ENCODE measurements at regions not wholly inside any gene's neighbourhood (a gene's known extent, or its start where the extent isn't known, plus 50 kb on each side); places are given as distances from the start of the nearest gene placed in this dataset.

DNA sequence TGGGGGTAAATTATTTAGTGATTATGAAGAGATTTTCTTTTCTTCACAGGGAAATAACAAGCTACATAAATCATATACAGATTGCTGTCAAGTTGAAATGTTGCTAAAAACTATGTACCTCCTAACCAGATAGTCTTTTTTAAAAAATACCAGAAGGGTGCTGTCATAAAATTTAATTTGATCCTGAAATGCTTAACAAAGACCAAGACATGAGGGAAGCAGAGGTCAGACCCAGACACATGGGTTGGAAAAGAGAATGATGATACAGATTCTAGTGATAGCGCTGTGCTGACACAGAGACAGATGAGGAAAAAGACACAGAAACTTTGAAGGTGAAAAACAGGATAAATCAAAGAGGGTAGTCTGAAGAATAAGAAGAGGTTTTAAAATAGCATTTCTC lies 573.1 kb downstream of the HACE1 start:
- no peaks in the 10 kb centered on the region for H3K27me3 ChIP-seq
- H3K9me3 ChIP-seq: no peaks in the 10 kb centered on the region
- H3K36me3 ChIP-seq: no peaks in the 10 kb centered on the region
- DNase-seq (ENCODE audit: low spot score in 2 of 2): no peak
- H3K4me1 ChIP-seq: no peaks in the 10 kb centered on the region
- no peak overlapping the region for H3K4me3 ChIP-seq
- H3K27ac ChIP-seq: no peak overlapping the region
- TF ChIP-seq POLR2A (IDR thresholded peaks at IDR 0.05): no peak
- TF ChIP-seq POLR2AphosphoS5 (IDR thresholded peaks at IDR 0.05): no peak
- no peak for TF ChIP-seq EP300 (IDR thresholded peaks at IDR 0.05)
- TF ChIP-seq, protein P1, sequence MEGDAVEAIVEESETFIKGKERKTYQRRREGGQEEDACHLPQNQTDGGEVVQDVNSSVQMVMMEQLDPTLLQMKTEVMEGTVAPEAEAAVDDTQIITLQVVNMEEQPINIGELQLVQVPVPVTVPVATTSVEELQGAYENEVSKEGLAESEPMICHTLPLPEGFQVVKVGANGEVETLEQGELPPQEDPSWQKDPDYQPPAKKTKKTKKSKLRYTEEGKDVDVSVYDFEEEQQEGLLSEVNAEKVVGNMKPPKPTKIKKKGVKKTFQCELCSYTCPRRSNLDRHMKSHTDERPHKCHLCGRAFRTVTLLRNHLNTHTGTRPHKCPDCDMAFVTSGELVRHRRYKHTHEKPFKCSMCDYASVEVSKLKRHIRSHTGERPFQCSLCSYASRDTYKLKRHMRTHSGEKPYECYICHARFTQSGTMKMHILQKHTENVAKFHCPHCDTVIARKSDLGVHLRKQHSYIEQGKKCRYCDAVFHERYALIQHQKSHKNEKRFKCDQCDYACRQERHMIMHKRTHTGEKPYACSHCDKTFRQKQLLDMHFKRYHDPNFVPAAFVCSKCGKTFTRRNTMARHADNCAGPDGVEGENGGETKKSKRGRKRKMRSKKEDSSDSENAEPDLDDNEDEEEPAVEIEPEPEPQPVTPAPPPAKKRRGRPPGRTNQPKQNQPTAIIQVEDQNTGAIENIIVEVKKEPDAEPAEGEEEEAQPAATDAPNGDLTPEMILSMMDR (IDR thresholded peaks at IDR 0.05): no peak
- 34% methylated on average over 1 of the region's 1 CpG for WGBS

DNA sequence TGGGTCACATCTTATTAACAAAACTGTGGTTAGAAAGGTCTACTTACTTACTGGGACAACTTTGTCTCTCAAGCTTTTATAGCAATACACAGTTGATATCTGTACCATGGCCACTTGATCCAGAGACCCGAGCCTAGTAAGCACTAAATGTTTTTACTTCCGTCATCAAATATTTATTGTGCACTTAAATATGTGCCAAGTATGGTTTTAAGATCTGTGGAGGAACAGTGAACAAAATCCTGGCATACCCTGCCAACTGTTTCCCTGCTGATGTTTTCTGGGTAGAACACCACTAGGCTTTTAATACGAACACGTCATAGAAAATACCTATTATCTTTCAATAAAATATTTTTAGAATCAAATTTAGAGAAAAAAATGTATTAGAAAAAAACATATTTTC lies 574.8 kb downstream of the HACE1 start:
- Histone ChIP-seq H3K4me1 (no peaks in the 10 kb centered on the region), H3K27ac (no peak overlapping the region), H3K4me3 (no peak overlapping the region), H3K9me3 (no peaks in the 10 kb centered on the region), H3K27me3 (no peaks in the 10 kb centered on the region), H3K36me3 (no peaks in the 10 kb centered on the region)
- TF ChIP-seq, protein P1 (IDR thresholded peaks at IDR 0.05): no peak
- TF ChIP-seq POLR2AphosphoS5 (IDR thresholded peaks at IDR 0.05): no peak
- no peak for TF ChIP-seq EP300 (IDR thresholded peaks at IDR 0.05)
- no peak for TF ChIP-seq POLR2A (IDR thresholded peaks at IDR 0.05)
- DNase-seq (ENCODE audit: low spot score in 2 of 2): no peak
- 59% methylated on average over 4 of the region's 4 CpGs for WGBS

GRCh38 chr6:104282581-104282980 lies 577.1 kb downstream of the HACE1 start:
- WGBS: 93% methylated on average over 2 of the region's 2 CpGs
- DNase-seq (ENCODE audit: low spot score in 2 of 2): no peak
- H3K27ac ChIP-seq: no peak overlapping the region
- TF ChIP-seq, protein P1 (IDR thresholded peaks at IDR 0.05): no peak
- TF ChIP-seq POLR2A (IDR thresholded peaks at IDR 0.05): no peak
- no peak for TF ChIP-seq POLR2AphosphoS5 (IDR thresholded peaks at IDR 0.05)
- no peak for TF ChIP-seq EP300 (IDR thresholded peaks at IDR 0.05)
- no peaks in the 10 kb centered on the region for H3K27me3 ChIP-seq
- no peak overlapping the region for H3K4me3 ChIP-seq
- no peaks in the 10 kb centered on the region for H3K36me3 ChIP-seq
- no peaks in the 10 kb centered on the region for H3K9me3 ChIP-seq
- no peaks in the 10 kb centered on the region for H3K4me1 ChIP-seq

- H3K27me3 ChIP-seq: no peaks in the 10 kb centered on the region
- H3K36me3 ChIP-seq: no peaks in the 10 kb centered on the region
- H3K9me3 ChIP-seq: no peaks in the 10 kb centered on the region
- no peak for DNase-seq (ENCODE audit: low spot score in 2 of 2)
- 93% methylated on average over 3 of the region's 3 CpGs for WGBS
- no peak for TF ChIP-seq POLR2A (IDR thresholded peaks at IDR 0.05)
- TF ChIP-seq, protein P1 (IDR thresholded peaks at IDR 0.05): no peak
- no peak for TF ChIP-seq EP300 (IDR thresholded peaks at IDR 0.05)
- no peak for TF ChIP-seq POLR2AphosphoS5 (IDR thresholded peaks at IDR 0.05)
- no peaks in the 10 kb centered on the region for H3K4me1 ChIP-seq
- H3K4me3 ChIP-seq: no peak overlapping the region
- H3K27ac ChIP-seq: no peak overlapping the region
Observed at GRCh38 chr6:104281370-104281769, 578.3 kb downstream of the HACE1 start.

DNA sequence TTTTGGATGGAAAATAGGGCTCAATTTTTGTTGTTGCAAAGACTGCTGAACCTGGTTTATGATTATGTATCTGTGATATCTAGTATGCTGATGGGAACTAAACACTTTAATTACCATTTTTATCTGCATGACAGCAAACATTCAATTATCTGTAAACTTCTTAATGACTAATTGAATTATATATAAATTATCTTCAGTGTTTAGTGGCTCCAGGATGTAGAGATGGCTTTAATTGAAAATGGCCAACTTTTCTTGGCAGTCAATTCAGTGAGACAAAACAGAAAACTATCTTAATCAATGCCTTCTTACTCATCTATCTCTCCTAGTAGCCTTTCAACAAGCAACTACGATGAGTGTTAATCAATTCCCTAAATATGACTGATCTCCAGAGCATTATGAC lies 591.3 kb downstream of the HACE1 start:
- H3K27me3 ChIP-seq: no peaks in the 10 kb centered on the region
- WGBS: 61% methylated on average over 1 of the region's 1 CpG
- no peaks in the 10 kb centered on the region for H3K36me3 ChIP-seq
- no peaks in the 10 kb centered on the region for H3K9me3 ChIP-seq
- no peaks in the 10 kb centered on the region for H3K4me1 ChIP-seq
- TF ChIP-seq EP300 (IDR thresholded peaks at IDR 0.05) (no peak), POLR2AphosphoS5 (IDR thresholded peaks at IDR 0.05) (no peak), POLR2A (IDR thresholded peaks at IDR 0.05) (no peak)
- TF ChIP-seq, protein P1 (IDR thresholded peaks at IDR 0.05): no peak
- no peak for DNase-seq (ENCODE audit: low spot score in 2 of 2)
- no peak overlapping the region for H3K27ac ChIP-seq
- no peak overlapping the region for H3K4me3 ChIP-seq
